ENCODE measurements at regions not wholly inside any gene's neighbourhood (a gene's known extent, or its start where the extent isn't known, plus 50 kb on each side); places are given as distances from the start of the nearest gene placed in this dataset.

DNA sequence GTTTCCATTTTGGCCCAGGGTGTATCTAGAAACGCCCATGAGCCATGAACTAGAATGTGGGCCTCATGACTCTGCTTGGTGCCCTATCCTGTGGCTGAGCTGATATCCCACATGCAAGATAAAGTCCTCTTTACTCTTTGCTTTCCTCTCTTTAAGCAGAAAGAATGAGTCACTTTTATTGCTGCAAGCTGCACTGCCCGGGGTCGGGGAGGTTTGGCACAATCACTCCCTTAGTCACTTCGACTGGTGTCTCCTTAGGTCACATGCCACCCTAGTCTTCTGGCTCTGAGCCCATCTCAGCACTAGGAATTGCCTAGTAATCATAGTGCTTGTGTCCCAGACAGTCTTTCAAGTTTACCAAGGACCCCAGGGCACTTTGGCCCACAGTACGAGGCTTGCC lies 75.1 kb upstream of the CXorf66 start:
- H3K27me3 Mint-ChIP-seq (ENCODE audit: low read depth in 3 of 3), result peaks cover 2 to 5% (median 2%) of the 10 kb centered on the region in 3 donors
- Histone ChIP-seq H3K9me3 (replicated peaks in 1 of 2; ENCODE audit: control insufficient read depth in 1 of 2, insufficient read depth in 1 of 2, low read length in 2 of 2) (no peaks in the 10 kb centered on the region), H3K36me3 (replicated peaks in 1 of 2; ENCODE audit: control insufficient read depth in 1 of 2, insufficient read depth in 2 of 2, low read length in 2 of 2) (no peaks in the 10 kb centered on the region), H4K20me1 (ENCODE audit: insufficient read depth, low read length) (no peaks in the 10 kb centered on the region), H2AFZ (ENCODE audit: insufficient read depth, low read depth, low read length, poor library complexity, severe bottlenecking) (no peak overlapping the region), H3K4me1 (ENCODE audit: control insufficient read depth in 1 of 2, insufficient read depth in 2 of 2, low read length in 2 of 2) (no peaks in the 10 kb centered on the region), H3K4me3 (replicated peaks in 1 of 3; ENCODE audit: low read depth in 2 of 3, low read length in 3 of 3) (no peak overlapping the region), H3K9ac (ENCODE audit: insufficient read depth, low read length, poor library complexity, severe bottlenecking) (no peak overlapping the region), H3K79me2 (ENCODE audit: insufficient read depth, low read length) (no peaks in the 10 kb centered on the region), H3K27ac (ENCODE audit: low read depth in 1 of 2, low read length in 2 of 2) (no peak overlapping the region), H3K4me2 (replicated peaks; ENCODE audit: extremely low read depth, low read length, poor library complexity, severe bottlenecking) (no peak overlapping the region), H3K27me3 (ENCODE audit: control insufficient read depth in 2 of 2, insufficient read depth in 2 of 2, low read length in 2 of 2) (no peaks in the 10 kb centered on the region)
- H3K4me3 Mint-ChIP-seq, result no peak overlapping the region
- intact Hi-C loops (cut with micrococcal nuclease), result no loop called here
- WGBS (ENCODE audit: insufficient coverage), result 100% methylated on average over 1 of the region's 5 CpGs
- no peaks in the 10 kb centered on the region for H3K36me3 Mint-ChIP-seq
- TF ChIP-seq, protein P1, sequence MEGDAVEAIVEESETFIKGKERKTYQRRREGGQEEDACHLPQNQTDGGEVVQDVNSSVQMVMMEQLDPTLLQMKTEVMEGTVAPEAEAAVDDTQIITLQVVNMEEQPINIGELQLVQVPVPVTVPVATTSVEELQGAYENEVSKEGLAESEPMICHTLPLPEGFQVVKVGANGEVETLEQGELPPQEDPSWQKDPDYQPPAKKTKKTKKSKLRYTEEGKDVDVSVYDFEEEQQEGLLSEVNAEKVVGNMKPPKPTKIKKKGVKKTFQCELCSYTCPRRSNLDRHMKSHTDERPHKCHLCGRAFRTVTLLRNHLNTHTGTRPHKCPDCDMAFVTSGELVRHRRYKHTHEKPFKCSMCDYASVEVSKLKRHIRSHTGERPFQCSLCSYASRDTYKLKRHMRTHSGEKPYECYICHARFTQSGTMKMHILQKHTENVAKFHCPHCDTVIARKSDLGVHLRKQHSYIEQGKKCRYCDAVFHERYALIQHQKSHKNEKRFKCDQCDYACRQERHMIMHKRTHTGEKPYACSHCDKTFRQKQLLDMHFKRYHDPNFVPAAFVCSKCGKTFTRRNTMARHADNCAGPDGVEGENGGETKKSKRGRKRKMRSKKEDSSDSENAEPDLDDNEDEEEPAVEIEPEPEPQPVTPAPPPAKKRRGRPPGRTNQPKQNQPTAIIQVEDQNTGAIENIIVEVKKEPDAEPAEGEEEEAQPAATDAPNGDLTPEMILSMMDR (IDR thresholded peaks at IDR 0.05), result no peak
- DNase-seq, result no peak
- H3K9me3 Mint-ChIP-seq, result peaks cover 0 to 10% (median 3%) of the 10 kb centered on the region in 7 donors
- H3K4me1 Mint-ChIP-seq, result no peaks in the 10 kb centered on the region
- no peak overlapping the region for H3K27ac Mint-ChIP-seq

GRCh38 chrX:140038842-140039241 lies 73.5 kb upstream of the CXorf66 start:
- Mint-ChIP-seq H3K27me3 (ENCODE audit: low read depth in 3 of 3) (peaks cover 2 to 8% (median 3%) of the 10 kb centered on the region in 3 donors), H3K4me3 (no peak overlapping the region), H3K9me3 (peaks cover 0 to 10% (median 3%) of the 10 kb centered on the region in 7 donors), H3K27ac (no peak overlapping the region), H3K4me1 (peaks cover 2% of the 10 kb centered on the region), H3K36me3 (no peaks in the 10 kb centered on the region)
- Histone ChIP-seq H3K79me2 (ENCODE audit: insufficient read depth, low read length) (no peaks in the 10 kb centered on the region), H4K20me1 (ENCODE audit: insufficient read depth, low read length) (no peaks in the 10 kb centered on the region), H3K9me3 (replicated peaks in 1 of 2; ENCODE audit: control insufficient read depth in 1 of 2, insufficient read depth in 1 of 2, low read length in 2 of 2) (no peaks in the 10 kb centered on the region), H3K4me1 (ENCODE audit: control insufficient read depth in 1 of 2, insufficient read depth in 2 of 2, low read length in 2 of 2) (no peaks in the 10 kb centered on the region), H3K9ac (ENCODE audit: insufficient read depth, low read length, poor library complexity, severe bottlenecking) (no peak overlapping the region), H3K27me3 (ENCODE audit: control insufficient read depth in 2 of 2, insufficient read depth in 2 of 2, low read length in 2 of 2) (no peaks in the 10 kb centered on the region), H2AFZ (ENCODE audit: insufficient read depth, low read depth, low read length, poor library complexity, severe bottlenecking) (no peak overlapping the region), H3K36me3 (replicated peaks in 1 of 2; ENCODE audit: control insufficient read depth in 1 of 2, insufficient read depth in 2 of 2, low read length in 2 of 2) (no peaks in the 10 kb centered on the region), H3K27ac (ENCODE audit: low read depth in 1 of 2, low read length in 2 of 2) (no peak overlapping the region), H3K4me2 (replicated peaks; ENCODE audit: extremely low read depth, low read length, poor library complexity, severe bottlenecking) (no peak overlapping the region), H3K4me3 (replicated peaks in 1 of 3; ENCODE audit: low read depth in 2 of 3, low read length in 3 of 3) (no peak overlapping the region)
- DNase-seq, result no peak
- TF ChIP-seq, protein P1 (IDR thresholded peaks at IDR 0.05), result no peak
- intact Hi-C loops (cut with micrococcal nuclease), result no loop called here

Measured in CD14-positive monocyte (primary cell).